HEK293 (cell line): ENCODE measurements at regions not wholly inside any gene's neighbourhood (a gene's known extent, or its start where the extent isn't known, plus 50 kb on each side); places are given as distances from the start of the nearest gene placed in this dataset.

Source experiments
- EGR2 ChIP-seq: fragments of 450-650 bp; formaldehyde crosslinking; IDR thresholded peaks from 2 replicates; pipeline ENCODE4 v1.5.1; 2016; ENCODE audit warnings: low read depth, missing biosample characterization, missing genetic modification characterization
- SP2 ChIP-seq: fragments of 450-650 bp; formaldehyde crosslinking; IDR thresholded peaks from 2 replicates; pipeline ENCODE4 v1.5.1; 2016; ENCODE audit warnings: missing biosample characterization, missing genetic modification characterization
- ZNF138 ChIP-seq: fragments of 450-650 bp; formaldehyde crosslinking; IDR thresholded peaks from 2 replicates; pipeline ENCODE4 v1.5.1; 2016; ENCODE audit warnings: missing biosample characterization, missing genetic modification characterization, borderline replicate concordance
- ZNF658 ChIP-seq: fragments of 450-650 bp; formaldehyde crosslinking; IDR thresholded peaks from 2 replicates; pipeline ENCODE4; 2016; ENCODE audit warnings: missing biosample characterization, missing genetic modification characterization
- TF ChIP-seq, protein P1 (sequence below): fragments of 450-650 bp; formaldehyde crosslinking; IDR thresholded peaks from 2 replicates; pipeline ENCODE4 v1.5.1; 2016; ENCODE audit warnings: missing biosample characterization, missing genetic modification characterization

- TF ChIP-seq ZNF138 (tag by site-specific recombination), result no peak
- no peak for TF ChIP-seq ZNF658 (tag by site-specific recombination)
- TF ChIP-seq EGR2, result no peak
- no peak for TF ChIP-seq SP2
- TF ChIP-seq, protein P1, sequence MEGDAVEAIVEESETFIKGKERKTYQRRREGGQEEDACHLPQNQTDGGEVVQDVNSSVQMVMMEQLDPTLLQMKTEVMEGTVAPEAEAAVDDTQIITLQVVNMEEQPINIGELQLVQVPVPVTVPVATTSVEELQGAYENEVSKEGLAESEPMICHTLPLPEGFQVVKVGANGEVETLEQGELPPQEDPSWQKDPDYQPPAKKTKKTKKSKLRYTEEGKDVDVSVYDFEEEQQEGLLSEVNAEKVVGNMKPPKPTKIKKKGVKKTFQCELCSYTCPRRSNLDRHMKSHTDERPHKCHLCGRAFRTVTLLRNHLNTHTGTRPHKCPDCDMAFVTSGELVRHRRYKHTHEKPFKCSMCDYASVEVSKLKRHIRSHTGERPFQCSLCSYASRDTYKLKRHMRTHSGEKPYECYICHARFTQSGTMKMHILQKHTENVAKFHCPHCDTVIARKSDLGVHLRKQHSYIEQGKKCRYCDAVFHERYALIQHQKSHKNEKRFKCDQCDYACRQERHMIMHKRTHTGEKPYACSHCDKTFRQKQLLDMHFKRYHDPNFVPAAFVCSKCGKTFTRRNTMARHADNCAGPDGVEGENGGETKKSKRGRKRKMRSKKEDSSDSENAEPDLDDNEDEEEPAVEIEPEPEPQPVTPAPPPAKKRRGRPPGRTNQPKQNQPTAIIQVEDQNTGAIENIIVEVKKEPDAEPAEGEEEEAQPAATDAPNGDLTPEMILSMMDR (tag by site-specific recombination), result no peak
These were observed 49.7 kb upstream of the LHFPL2 start for GRCh38 chr5:78698191-78698791.
